ENCODE measurements at regions not wholly inside any gene's neighbourhood (a gene's known extent, or its start where the extent isn't known, plus 50 kb on each side); places are given as distances from the start of the nearest gene placed in this dataset.

- TF ChIP-seq POLR2A (IDR thresholded peaks at IDR 0.05) (no peak), POLR2AphosphoS5 (IDR thresholded peaks at IDR 0.05) (no peak)
- TF ChIP-seq, protein P1, sequence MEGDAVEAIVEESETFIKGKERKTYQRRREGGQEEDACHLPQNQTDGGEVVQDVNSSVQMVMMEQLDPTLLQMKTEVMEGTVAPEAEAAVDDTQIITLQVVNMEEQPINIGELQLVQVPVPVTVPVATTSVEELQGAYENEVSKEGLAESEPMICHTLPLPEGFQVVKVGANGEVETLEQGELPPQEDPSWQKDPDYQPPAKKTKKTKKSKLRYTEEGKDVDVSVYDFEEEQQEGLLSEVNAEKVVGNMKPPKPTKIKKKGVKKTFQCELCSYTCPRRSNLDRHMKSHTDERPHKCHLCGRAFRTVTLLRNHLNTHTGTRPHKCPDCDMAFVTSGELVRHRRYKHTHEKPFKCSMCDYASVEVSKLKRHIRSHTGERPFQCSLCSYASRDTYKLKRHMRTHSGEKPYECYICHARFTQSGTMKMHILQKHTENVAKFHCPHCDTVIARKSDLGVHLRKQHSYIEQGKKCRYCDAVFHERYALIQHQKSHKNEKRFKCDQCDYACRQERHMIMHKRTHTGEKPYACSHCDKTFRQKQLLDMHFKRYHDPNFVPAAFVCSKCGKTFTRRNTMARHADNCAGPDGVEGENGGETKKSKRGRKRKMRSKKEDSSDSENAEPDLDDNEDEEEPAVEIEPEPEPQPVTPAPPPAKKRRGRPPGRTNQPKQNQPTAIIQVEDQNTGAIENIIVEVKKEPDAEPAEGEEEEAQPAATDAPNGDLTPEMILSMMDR (IDR thresholded peaks at IDR 0.05) = no peak
These were observed 416.5 kb downstream of the SLC4A3 start for GRCh38 chr2:220043990-220044335.
